Lower leg skin (tissue), 4 donors: ENCODE measurements at regions not wholly inside any gene's neighbourhood (a gene's known extent, or its start where the extent isn't known, plus 50 kb on each side); places are given as distances from the start of the nearest gene placed in this dataset.

Experiments
- DNase-seq, 2 donors: peaks; one replicate each; pipeline ENCODE4 v3.0.0-alpha.2; 2019; ENCODE audit warnings: low spot score in 2 of 2
- H3K4me3 ChIP-seq: fragments of 200-600 bp; sonication (generic); 2 replicates; pipeline ENCODE4 v1.5.1; 2017; ENCODE audit warnings: mild to moderate bottlenecking, low read depth; ENCODE audit not compliant: poor library complexity, severe bottlenecking
- POLR2A ChIP-seq, 2 donors: fragments of 450-650 bp; IDR thresholded peaks; one replicate each; pipeline ENCODE4 v1.6.1; 2016 to 2017; ENCODE audit warnings: antibody characterized with exemption in 2 of 2, mild to moderate bottlenecking in 1 of 2, moderate library complexity in 1 of 2
- WGBS, 2 donors: methylation state at CpG; one replicate each; pipeline ENCODE4 v1.1.5; 2018; 5-methylcytosine and 5-hydroxymethylcytosine counted together
- intact Hi-C: fragments of 100-400 bp; cut with DNase I; formaldehyde crosslinking; loops from one replicate; pipeline ENCODE4 v1.15.0; 2023; ENCODE audit warnings: low total_unique reads
- TF ChIP-seq, protein P1 (sequence below), 3 donors: fragments of 450-650 bp; IDR thresholded peaks; one replicate each; pipeline ENCODE4 v1.5.1; 2016; ENCODE audit warnings: antibody characterized with exemption in 3 of 3, mild to moderate bottlenecking in 3 of 3, moderate library complexity in 2 of 3

DNA sequence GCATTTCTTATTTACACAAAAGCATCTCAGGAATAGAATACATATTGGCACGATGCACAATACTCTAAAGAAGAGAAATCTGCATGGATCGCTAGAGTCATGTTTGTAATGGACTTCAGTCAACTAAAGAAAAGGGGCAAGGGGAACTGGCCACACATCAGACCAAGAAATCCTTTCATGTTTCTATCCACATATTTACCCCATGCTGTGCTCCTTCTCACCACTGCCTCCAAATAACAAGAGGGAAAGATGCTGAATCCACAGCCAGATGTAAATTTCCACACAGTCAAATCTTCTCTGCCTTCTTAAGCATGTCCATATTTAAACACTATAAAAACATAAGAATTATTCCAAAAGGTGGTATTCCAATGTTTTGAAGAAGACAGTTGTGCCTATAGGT is 67.6 kb downstream of the COX18 start:
- 67 to 78% methylated on average over 2 of the region's 2 CpGs for WGBS, 2 donors
- no peak overlapping the region for H3K4me3 ChIP-seq
- TF ChIP-seq, protein P1, sequence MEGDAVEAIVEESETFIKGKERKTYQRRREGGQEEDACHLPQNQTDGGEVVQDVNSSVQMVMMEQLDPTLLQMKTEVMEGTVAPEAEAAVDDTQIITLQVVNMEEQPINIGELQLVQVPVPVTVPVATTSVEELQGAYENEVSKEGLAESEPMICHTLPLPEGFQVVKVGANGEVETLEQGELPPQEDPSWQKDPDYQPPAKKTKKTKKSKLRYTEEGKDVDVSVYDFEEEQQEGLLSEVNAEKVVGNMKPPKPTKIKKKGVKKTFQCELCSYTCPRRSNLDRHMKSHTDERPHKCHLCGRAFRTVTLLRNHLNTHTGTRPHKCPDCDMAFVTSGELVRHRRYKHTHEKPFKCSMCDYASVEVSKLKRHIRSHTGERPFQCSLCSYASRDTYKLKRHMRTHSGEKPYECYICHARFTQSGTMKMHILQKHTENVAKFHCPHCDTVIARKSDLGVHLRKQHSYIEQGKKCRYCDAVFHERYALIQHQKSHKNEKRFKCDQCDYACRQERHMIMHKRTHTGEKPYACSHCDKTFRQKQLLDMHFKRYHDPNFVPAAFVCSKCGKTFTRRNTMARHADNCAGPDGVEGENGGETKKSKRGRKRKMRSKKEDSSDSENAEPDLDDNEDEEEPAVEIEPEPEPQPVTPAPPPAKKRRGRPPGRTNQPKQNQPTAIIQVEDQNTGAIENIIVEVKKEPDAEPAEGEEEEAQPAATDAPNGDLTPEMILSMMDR (IDR thresholded peaks at IDR 0.05): no peak
- no peak for TF ChIP-seq POLR2A (IDR thresholded peaks at IDR 0.05)
- no peak for DNase-seq
- intact Hi-C loops: no loop called here

DNA sequence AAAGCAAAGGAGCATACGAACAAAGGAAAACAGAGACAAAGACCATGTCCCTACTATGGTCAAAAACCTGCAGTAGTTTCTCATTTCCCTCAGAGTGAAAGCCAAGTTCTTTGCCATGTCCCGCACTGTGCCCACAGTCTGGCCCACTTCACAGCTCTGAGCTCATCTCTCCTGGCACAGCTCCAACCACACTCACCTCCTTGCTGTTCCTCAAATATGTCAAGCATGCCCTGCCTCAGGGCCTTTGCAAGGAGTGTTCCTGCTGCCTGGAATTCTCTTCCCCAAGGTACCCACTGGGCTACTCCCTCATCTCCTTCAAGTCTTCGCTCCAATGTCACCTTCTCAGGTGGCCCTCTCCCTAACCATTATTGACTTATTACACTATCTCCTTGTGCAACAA is 72.1 kb downstream of the COX18 start:
- H3K4me3 ChIP-seq: no peak overlapping the region
- no peak for DNase-seq
- intact Hi-C loops: no loop called here
- WGBS, 2 donors: 58 to 74% methylated on average over 3 of the region's 3 CpGs
- no peak for TF ChIP-seq POLR2A (IDR thresholded peaks at IDR 0.05)

DNA sequence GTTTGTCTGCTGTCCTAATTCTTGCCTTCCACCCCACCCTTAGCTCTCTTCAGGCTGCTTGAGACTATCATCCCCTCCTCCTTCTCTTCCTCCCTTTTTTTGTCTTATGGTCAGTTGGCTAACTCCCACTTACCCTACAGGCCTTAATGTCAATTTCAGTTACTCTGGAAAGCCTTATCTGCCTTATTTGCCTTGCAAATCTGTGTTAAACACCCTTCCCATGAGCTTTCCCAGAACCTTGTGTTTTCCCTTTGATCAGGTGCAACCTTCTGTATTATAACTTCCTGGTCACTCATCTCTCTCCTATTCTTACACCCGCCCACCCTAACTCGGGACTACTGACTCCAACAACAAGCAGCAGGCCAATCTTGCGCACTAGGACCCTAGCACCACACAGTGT is 74.8 kb downstream of the COX18 start:
- no peak for DNase-seq
- intact Hi-C loops: no loop called here
- H3K4me3 ChIP-seq: no peak overlapping the region
- WGBS, 2 donors: 85 to 87% methylated on average over 3 of the region's 3 CpGs
- TF ChIP-seq, protein P1 (IDR thresholded peaks at IDR 0.05): no peak

DNA sequence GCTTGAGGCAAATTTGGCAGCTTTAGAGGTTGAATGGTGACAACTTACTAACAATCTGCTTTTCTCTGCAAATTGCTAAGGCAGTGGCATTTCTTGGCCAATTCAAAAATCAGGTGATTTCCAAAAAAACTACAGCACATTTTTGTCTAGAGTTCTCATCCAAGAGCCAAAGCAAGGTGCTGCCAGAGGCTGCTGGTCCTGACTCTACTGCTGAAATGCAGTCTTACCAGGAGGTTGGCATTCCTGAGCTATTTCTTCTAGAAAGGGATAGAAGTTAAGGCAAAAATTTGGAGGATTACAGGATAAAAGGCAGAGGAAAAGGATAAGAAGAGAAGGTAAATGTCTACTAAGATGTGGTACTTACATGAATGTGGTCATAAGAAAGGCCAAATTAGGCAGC is 75.6 kb downstream of the COX18 start:
- intact Hi-C loops: no loop called here
- H3K4me3 ChIP-seq: no peak overlapping the region
- no peak for DNase-seq
- TF ChIP-seq POLR2A (IDR thresholded peaks at IDR 0.05): no peak
- TF ChIP-seq, protein P1 (IDR thresholded peaks at IDR 0.05): no peak

DNA sequence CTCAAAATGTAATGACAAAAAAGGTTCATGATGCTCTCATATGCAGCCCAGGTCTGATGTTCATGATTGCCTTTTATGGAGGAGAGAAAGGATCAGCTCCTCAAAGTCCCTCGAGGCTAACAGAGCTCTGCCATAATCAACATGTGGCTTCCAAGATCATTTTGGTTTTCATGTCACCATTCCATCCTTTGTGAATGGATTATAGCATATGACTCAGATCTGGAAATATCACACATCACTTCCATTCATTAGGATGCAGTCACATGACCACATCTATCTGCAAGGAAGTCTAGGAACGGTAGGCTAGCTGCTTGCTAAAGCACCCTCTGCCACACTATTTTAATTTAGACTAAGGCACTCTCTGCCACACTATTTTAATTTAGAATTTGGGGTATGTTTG is 77.6 kb downstream of the COX18 start:
- H3K4me3 ChIP-seq: no peak overlapping the region
- TF ChIP-seq POLR2A (IDR thresholded peaks at IDR 0.05): no peak
- TF ChIP-seq, protein P1 (IDR thresholded peaks at IDR 0.05): no peak
- intact Hi-C loops: no loop called here
- DNase-seq: no peak
- WGBS, 2 donors: 24 to 34% methylated on average over 2 of the region's 2 CpGs

DNA sequence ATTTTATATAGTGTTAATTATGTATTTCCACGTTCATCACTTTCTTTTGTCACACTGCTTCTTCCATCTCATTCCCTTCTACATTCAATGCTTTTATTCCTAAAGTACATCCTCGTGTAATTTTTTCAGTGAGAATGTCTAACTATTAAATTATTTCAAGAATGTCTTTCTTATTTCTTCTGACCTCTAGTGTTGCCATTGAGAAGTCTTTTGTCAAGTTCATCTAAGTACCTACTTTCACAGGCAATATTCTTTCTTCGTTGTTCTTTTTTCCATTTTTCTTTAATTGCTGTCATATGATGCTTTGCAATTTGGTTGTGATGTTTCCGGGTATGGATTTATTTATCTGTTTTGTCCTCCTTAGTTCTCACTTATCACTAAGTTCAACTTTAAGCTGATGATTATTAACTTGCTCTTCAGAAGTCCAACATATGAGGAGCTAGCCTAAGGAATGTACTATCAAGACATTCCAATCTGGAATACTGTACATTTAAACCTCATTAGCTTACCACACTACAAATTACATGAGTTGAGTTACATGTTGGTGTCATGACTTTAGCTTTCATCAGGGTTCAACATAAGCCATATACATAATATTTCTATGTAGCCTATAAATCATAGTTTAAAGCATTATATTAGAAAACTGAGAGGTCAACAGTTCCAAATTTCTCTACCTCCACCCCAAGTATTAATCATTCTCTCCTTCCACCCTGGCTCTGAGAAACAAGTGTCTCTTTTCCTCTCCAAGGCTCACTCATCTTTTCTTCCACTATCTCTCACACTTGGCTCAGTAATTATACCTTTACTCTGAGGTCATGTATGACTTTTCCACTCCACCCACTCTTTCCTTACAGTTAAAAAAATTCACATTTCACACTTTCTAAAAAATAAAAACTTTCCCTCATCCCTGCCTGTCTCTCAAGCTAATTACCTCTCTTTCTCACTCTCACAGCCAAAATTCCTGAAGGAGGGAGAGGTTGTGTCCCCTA is 81.5 kb downstream of the COX18 start:
- DNase-seq: no peak
- no peak overlapping the region for H3K4me3 ChIP-seq
- WGBS, 2 donors: 73 to 74% methylated on average over 4 of the region's 4 CpGs
- TF ChIP-seq, protein P1 (IDR thresholded peaks at IDR 0.05): no peak
- TF ChIP-seq POLR2A (IDR thresholded peaks at IDR 0.05): no peak
- intact Hi-C loops: no loop called here
